ENCODE measurements at regions not wholly inside any gene's neighbourhood (a gene's known extent, or its start where the extent isn't known, plus 50 kb on each side); places are given as distances from the start of the nearest gene placed in this dataset.
"Not testable (repeated sequence)": the region's sequence is repeated elsewhere in the genome, so short reads cannot be mapped to it uniquely, and the experiment has no call there.

- no peak for DNase-seq (ENCODE audit: low spot score)
Measured at GRCh38 chr2:220781622-220782241, 790.4 kb downstream of the EPHA4 start.

DNA sequence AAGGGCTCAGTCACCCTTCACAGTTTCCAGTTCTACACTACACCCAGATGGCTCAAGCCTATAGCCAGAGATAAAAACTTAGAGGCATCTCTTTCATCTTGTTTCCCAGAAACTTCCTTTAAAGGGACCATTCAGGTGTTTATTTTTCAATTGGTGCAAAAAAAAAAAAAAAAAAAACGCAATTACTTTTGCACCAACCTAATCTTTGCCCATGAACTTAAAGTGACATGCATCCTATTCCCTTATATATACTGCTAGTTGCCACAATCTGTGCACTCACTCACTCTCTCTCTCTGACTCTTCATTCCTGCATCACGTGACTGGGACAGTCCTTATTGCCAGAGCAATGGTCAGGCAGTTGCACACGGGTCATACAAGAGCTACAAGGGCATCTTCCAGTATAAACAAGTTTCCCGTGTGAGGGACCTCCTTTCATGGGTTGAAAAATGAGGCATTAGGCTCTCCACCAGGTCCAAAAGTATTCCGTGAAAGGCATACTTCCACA lies 789.4 kb downstream of the EPHA4 start:
- DNase-seq (ENCODE audit: low spot score), result no peak

DNA sequence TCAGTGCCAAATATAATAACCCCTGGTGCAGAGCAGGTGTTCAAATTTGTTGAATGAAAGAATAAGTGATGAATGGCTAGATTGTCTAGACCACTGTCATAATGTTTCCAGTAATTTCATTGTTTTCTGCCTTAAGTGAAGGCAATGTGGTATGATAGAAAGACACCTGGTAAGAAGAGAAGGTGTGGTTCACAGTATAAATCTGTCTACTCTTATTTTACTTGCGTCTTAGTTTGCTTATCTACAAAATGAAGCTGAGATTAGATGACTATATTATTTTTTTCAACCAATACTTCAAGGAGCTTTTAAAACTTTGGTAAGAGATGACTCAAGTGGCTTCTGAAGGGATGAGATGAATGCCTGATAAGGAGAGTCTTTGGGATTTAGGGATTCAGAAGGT lies 788.4 kb downstream of the EPHA4 start:
- DNase-seq (ENCODE audit: low spot score), result no peak

DNA sequence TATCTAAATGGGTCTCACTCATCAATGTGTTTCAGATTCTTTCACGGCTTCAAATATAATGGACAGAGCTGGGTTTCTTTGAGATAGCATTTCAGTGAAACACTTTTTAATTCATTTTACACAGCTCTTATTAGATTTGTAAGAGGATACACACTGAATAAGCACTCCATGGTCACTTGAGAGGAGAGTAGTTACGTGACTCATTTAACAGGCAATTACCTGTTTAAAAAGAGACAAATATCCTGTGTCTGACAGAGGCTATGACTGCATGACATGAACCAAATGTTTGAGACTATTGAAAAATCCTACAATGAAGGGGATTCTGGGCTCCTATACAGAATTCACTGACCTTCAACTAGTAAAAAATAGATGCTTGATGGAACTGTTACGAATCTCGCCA lies 786.9 kb downstream of the EPHA4 start:
- DNase-seq (ENCODE audit: low spot score), result no peak

- DNase-seq (ENCODE audit: low spot score), result no peak
Measured at GRCh38 chr2:220786216-220786615, 785.9 kb downstream of the EPHA4 start.

DNA sequence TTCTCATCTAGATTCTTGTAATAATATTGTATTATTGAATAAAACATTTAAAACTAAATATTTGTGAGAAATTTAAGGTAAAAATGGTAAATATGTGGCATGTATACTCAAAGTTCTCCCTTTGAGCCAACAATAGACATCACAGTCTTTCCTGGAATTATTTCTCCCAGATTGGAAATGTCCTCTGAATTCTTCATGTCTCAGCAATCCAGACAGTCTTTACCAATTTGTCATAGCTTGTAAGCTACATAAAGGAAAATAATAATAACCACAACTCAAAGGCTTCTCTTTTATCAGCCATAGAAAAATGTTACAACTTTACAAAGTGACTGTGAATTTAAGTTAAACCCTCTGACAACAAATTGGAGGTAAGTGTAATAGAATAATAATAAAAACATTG lies 784.9 kb downstream of the EPHA4 start:
- DNase-seq (ENCODE audit: low spot score), result no peak

GRCh38 chr2:220789961-220790360 lies 782.1 kb downstream of the EPHA4 start:
- DNase-seq (ENCODE audit: low spot score), result no peak

DNA sequence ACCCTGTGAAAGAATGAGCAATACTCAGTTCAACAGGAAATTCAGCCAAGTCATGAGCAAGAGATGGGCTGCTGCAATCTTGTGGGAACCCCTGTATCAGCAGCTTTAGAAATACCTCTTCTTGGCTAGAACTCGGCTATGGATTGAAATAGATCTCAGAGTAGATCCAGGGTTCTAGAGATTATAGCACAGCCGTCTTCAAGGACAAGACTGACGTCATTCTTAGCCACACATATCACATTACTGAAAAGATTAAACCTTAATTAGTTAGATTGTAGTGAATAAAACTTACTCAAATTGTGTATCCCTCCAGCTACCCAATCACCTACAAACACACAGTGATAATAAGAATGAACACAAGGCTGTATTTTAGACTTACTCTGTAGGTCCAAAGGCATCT lies 776.4 kb downstream of the EPHA4 start:
- no peak for DNase-seq (ENCODE audit: low spot score)

GRCh38 chr2:220811115-220811514 lies 761.0 kb downstream of the EPHA4 start:
- no peak for DNase-seq (ENCODE audit: low spot score)

GRCh38 chr2:220811952-220812570 lies 760.0 kb downstream of the EPHA4 start:
- no peak for DNase-seq (ENCODE audit: low spot score)

DNA sequence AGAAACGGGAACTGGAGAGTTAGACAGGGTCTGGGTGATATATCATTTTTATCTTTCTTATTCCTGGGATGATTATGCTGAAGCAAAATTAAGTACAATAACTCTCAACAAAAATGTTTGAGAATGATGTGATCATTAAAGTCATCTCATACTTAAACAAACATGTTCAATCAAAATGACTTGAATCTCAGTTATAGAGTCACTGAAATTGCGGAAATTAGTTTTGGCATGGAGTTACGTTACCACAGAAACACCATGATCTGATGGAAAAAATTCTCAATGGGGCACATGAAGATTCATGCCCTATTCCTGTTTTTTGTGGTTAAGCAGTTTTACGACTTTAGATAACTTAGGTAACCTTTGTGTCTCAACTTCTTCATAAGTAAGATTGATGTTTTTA lies 757.7 kb downstream of the EPHA4 start:
- DNase-seq (ENCODE audit: low spot score), result no peak

DNA sequence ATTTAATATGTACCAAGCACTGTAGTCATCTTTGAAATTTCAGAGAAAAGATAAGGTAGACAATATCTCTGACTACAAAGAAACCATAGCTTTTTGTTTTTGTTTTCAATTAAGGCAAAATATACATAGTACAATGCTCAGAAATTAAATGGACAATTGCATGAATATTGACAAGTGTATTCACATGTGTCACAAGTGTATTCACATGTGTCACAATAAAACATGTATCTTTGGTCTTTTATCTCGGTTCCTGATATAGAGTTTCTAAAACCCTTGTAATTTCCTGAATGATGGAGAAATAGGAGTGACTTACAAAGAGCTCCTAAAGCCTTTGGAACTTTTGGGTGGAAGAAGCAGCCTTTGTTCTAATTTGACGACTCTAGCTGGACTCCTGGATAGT lies 756.4 kb downstream of the EPHA4 start:
- DNase-seq (ENCODE audit: low spot score), result no peak

DNA sequence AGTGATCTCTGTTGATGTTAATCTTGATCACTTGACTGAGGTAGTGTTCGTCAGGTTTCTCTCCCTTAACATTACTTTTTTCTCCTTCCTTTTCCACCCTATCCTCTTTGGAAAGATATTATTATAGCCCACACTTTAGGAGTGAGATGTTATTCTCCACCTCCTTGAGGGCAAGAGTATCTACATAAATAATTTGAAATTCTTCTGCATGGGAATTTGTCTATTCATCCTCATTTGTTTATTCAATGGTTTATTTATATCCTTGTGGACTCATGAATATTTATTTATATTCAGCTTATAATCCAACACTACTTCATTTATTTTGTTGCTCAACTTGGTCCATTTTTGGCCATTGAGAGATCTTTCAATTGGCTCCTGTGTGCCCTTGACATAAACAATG lies 750.4 kb downstream of the EPHA4 start:
- DNase-seq (ENCODE audit: low spot score), result no peak

GRCh38 chr2:220823590-220823989 lies 748.5 kb downstream of the EPHA4 start:
- not testable (repeated sequence) for DNase-seq (ENCODE audit: low spot score)

DNA sequence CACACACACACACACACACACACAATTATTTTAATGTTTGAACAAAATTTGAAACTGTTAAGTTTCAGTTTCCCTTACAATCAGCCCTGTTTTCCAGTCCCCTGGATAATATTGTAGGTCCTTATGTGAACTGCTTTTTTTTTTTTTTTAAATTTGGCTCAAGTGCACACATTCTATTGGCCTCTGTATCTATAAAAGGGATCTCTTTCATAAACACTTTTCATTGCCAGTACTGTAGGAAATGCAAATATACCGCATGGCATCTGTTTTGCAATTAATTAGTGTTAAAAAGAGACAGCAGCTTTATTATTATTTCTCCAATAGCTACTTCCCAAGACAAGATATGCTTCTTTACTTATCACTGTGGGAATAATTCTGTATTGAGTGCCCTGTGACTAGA lies 738.7 kb downstream of the EPHA4 start:
- DNase-seq (ENCODE audit: low spot score), result no peak

GRCh38 chr2:220835583-220835982 lies 736.5 kb downstream of the EPHA4 start:
- no peak for DNase-seq (ENCODE audit: low spot score)

DNA sequence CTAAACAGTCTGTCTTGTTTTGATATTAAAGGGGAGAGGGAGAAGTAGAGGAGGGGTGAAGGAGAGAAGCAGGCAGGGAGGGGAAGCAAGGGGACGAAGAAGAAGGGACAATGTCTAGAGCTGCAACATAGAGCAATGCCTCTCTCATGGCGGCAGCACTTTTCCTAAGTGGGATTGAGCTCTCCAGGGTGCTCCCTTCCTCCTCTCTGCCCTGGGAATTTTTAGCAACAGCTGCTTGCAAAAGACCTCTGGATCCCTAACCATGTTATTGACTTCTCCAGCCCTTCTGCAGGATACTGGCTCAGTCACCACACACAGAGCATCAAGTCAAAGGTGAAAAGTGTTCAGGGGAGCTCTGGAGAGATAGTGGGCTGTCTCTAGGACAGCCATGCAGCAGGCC lies 734.9 kb downstream of the EPHA4 start:
- no peak for DNase-seq (ENCODE audit: low spot score)

- no peak for DNase-seq (ENCODE audit: low spot score)
Measured at GRCh38 chr2:220842901-220843665, 729.0 kb downstream of the EPHA4 start.

GRCh38 chr2:220845766-220846273 lies 726.3 kb downstream of the EPHA4 start:
- DNase-seq (ENCODE audit: low spot score), result no peak

GRCh38 chr2:220847006-220847405 lies 725.1 kb downstream of the EPHA4 start:
- DNase-seq (ENCODE audit: low spot score), result no peak

GRCh38 chr2:220847589-220847988 lies 724.5 kb downstream of the EPHA4 start:
- no peak for DNase-seq (ENCODE audit: low spot score)

GRCh38 chr2:220849433-220849832 lies 722.7 kb downstream of the EPHA4 start:
- no peak for DNase-seq (ENCODE audit: low spot score)

- no peak for DNase-seq (ENCODE audit: low spot score)
Measured at GRCh38 chr2:220850116-220850515, 722.0 kb downstream of the EPHA4 start.

All from activated CD4-positive, alpha-beta T cell treated with anti-CD3 and anti-CD28 coated beads, Interleukin-2, Interleukin-4, amounts not matched to agents 100 ng/mL and 50 ng/mL, durations not matched to agents 16 hours and 8 hours (primary cell).